WTC11 (cell line): ENCODE measurements at regions not wholly inside any gene's neighbourhood (a gene's known extent, or its start where the extent isn't known, plus 50 kb on each side); places are given as distances from the start of the nearest gene placed in this dataset.

ENCODE experiments used
- ATAC-seq: fragments of 200-7000 bp; cut with Tn5 transposase; 2 replicates; pipeline ENCODE4 v1.10.0; 2021; ENCODE audit warnings: mild to moderate bottlenecking, moderate library complexity
- CTCF ChIA-PET: fragments of 300-600 bp; sonication (Branson Sonifier 250); formaldehyde crosslinking; loops from one replicate; lab custom pipeline; 2021; ENCODE audit warnings: antibody characterized with exemption; lab: Charles Lee
- POLR2A ChIA-PET: fragments of 350-600 bp; sonication (Branson Sonifier 250); formaldehyde crosslinking; loops from one replicate; lab custom pipeline; 2021; ENCODE audit warnings: antibody characterized with exemption; lab: Charles Lee
- DNase-seq: peaks from one replicate; pipeline ENCODE4 v3.0.0; 2021; ENCODE audit warnings: low spot score
- H3K27ac Mint-ChIP-seq: 2 replicates; pipeline ENCODE4 v1.8.0; 2021; ENCODE audit warnings: mixed read lengths
- H3K27me3 Mint-ChIP-seq: 2 replicates; pipeline ENCODE4 v1.8.0; 2021; ENCODE audit warnings: low read depth, mild to moderate bottlenecking, moderate library complexity, mixed read lengths
- H3K36me3 Mint-ChIP-seq: 2 replicates; pipeline ENCODE4 v1.8.0; 2021; ENCODE audit warnings: mixed read lengths
- H3K4me1 Mint-ChIP-seq: 2 replicates; pipeline ENCODE4 v1.8.0; 2022; ENCODE audit warnings: mixed read lengths
- H3K4me3 Mint-ChIP-seq: 2 replicates; pipeline ENCODE4 v1.8.0; 2021; ENCODE audit warnings: mild to moderate bottlenecking, moderate library complexity, mixed read lengths
- H3K9me3 Mint-ChIP-seq: 2 replicates; pipeline ENCODE4 v1.8.0; 2021; ENCODE audit warnings: mixed read lengths
- AR ChIP-seq: fragments of 250-450 bp; sonication (Bioruptor Pico); IDR thresholded peaks from 2 replicates; pipeline ENCODE4 v1.9.0; 2021; ENCODE audit warnings: mild to moderate bottlenecking
- ATF2 ChIP-seq: sonication (generic); formaldehyde crosslinking; IDR thresholded peaks from 2 replicates; pipeline ENCODE4 v1.8.1; 2022; ENCODE audit warnings: low read depth, missing genetic modification reagents, borderline replicate concordance
- ATF3 ChIP-seq: sonication (generic); formaldehyde crosslinking; conservative IDR thresholded peaks from 2 replicates; pipeline ENCODE4 v1.8.1; 2022; ENCODE audit warnings: mild to moderate bottlenecking, missing genetic modification reagents
- E2F4 ChIP-seq: sonication (generic); formaldehyde crosslinking; IDR thresholded peaks from 2 replicates; pipeline ENCODE4 v1.8.1; 2022; ENCODE audit warnings: low read depth, mild to moderate bottlenecking, moderate library complexity, missing genetic modification reagents, borderline replicate concordance
- GTF2I ChIP-seq: fragments of 250-450 bp; sonication (Bioruptor Pico); conservative IDR thresholded peaks from 2 replicates; pipeline ENCODE4 v1.4.0; 2021; ENCODE audit warnings: mild to moderate bottlenecking
- IRF1 ChIP-seq: sonication (generic); formaldehyde crosslinking; IDR thresholded peaks from 2 replicates; pipeline ENCODE4 v1.8.0; 2023; ENCODE audit warnings: missing genetic modification reagents
- STAT6 ChIP-seq: sonication (generic); formaldehyde crosslinking; conservative IDR thresholded peaks from 2 replicates; pipeline ENCODE4 v1.8.1; 2023; ENCODE audit warnings: mild to moderate bottlenecking, low read depth, missing genetic modification reagents, moderate library complexity
- ZBTB21 ChIP-seq: sonication (generic); formaldehyde crosslinking; IDR thresholded peaks from 2 replicates; pipeline ENCODE4 v1.8.1; 2023; ENCODE audit warnings: mild to moderate bottlenecking, missing genetic modification reagents, borderline replicate concordance
- ZNF138 ChIP-seq: sonication (generic); formaldehyde crosslinking; conservative IDR thresholded peaks from 2 replicates; pipeline ENCODE4 v1.8.1; 2022; ENCODE audit warnings: mild to moderate bottlenecking, moderate library complexity, missing genetic modification reagents
- ZNF281 ChIP-seq: sonication (generic); formaldehyde crosslinking; IDR thresholded peaks from 2 replicates; pipeline ENCODE4 v1.8.0; 2023; ENCODE audit warnings: mild to moderate bottlenecking, missing genetic modification reagents
- ZSCAN18 ChIP-seq: fragments of 250-450 bp; sonication (Bioruptor Pico); IDR thresholded peaks from 2 replicates; pipeline ENCODE4 v2.1.2; 2022; ENCODE audit warnings: mild to moderate bottlenecking, moderate library complexity

GRCh38 chr3:145578471-145578870 is 582.5 kb downstream of the PLOD2 start:
- DNase-seq (no peak), ATAC-seq (no peak)
- Mint-ChIP-seq H3K9me3 (peaks cover 8% of the 10 kb centered on the region), H3K4me3 (no peak overlapping the region), H3K27ac (no peak overlapping the region), H3K4me1 (no peaks in the 10 kb centered on the region), H3K36me3 (peaks cover 5% of the 10 kb centered on the region; the same call in 1 of the 2 replicates), H3K27me3 (no peaks in the 10 kb centered on the region)
- TF ChIP-seq AR (CRISPR knock-in tag) = no peak
- TF ChIP-seq E2F4 (CRISPR knock-in tag) = no peak
- no peak for TF ChIP-seq GTF2I
- ChIA-PET POLR2A (no interaction called here), CTCF (no interaction called here)

GRCh38 chr3:145581694-145582093 is 579.3 kb downstream of the PLOD2 start:
- TF ChIP-seq ZNF281 (CRISPR knock-in tag) (no peak), IRF1 (CRISPR knock-in tag) (no peak), ATF3 (CRISPR knock-in tag) (no peak), STAT6 (CRISPR knock-in tag) (no peak), ZBTB21 (CRISPR knock-in tag) (no peak), ATF2 (CRISPR knock-in tag) (no peak), ZNF138 (CRISPR knock-in tag) (no peak), ZSCAN18 (no peak)
- TF ChIP-seq, all 79 proteins: peak for 0
- POLR2A ChIA-PET = no interaction called here
- no peak overlapping the region for H3K4me3 Mint-ChIP-seq
- peaks cover 5% of the 10 kb centered on the region; the same call in 1 of the 2 replicates for H3K36me3 Mint-ChIP-seq
- CTCF ChIA-PET = no interaction called here
- H3K27me3 Mint-ChIP-seq = no peaks in the 10 kb centered on the region
- H3K4me1 Mint-ChIP-seq = no peaks in the 10 kb centered on the region
- no peak for DNase-seq
- H3K9me3 Mint-ChIP-seq = peaks cover 8% of the 10 kb centered on the region
- H3K27ac Mint-ChIP-seq = no peak overlapping the region
- ATAC-seq = no peak
